NCI-H1092 treated with DMSO at 0.1 percent for 48 hours (cell line): ENCODE measurements at regions not wholly inside any gene's neighbourhood (a gene's known extent, or its start where the extent isn't known, plus 50 kb on each side); places are given as distances from the start of the nearest gene placed in this dataset.
A peak's percentile ranks its signal among the peaks of the same experiment; 100 is the strongest.
"Not testable (repeated sequence)": the region's sequence is repeated elsewhere in the genome, so short reads cannot be mapped to it uniquely, and the experiment has no call there.

Source experiments
- DNase-seq: peaks from one replicate; lab custom pipeline; 2025; lab: John Stamatoyannopoulos, UW

GRCh38 chr11:28799316-28799715 is 691.1 kb downstream of the METTL15 start:
- DNase-seq, result no peak

- DNase-seq, result no peak
Measured at GRCh38 chr11:28798286-28798685, 690.1 kb downstream of the METTL15 start.

GRCh38 chr11:28797536-28797935 is 689.3 kb downstream of the METTL15 start:
- no peak for DNase-seq

GRCh38 chr11:28794405-28794804 is 686.2 kb downstream of the METTL15 start:
- DNase-seq, result no peak

GRCh38 chr11:28793282-28793738 is 685.1 kb downstream of the METTL15 start:
- DNase-seq, result no peak

- DNase-seq, result no peak
Measured at GRCh38 chr11:28792856-28793255, 684.7 kb downstream of the METTL15 start.

- not testable (repeated sequence) for DNase-seq
Measured at GRCh38 chr11:28787897-28788296, 679.7 kb downstream of the METTL15 start.

GRCh38 chr11:28777126-28777525 is 668.9 kb downstream of the METTL15 start:
- no peak for DNase-seq

GRCh38 chr11:28773606-28774005 is 665.4 kb downstream of the METTL15 start:
- DNase-seq, result no peak

GRCh38 chr11:28770806-28771205 is 662.6 kb downstream of the METTL15 start:
- DNase-seq, result no peak

GRCh38 chr11:28767574-28767973 is 659.4 kb downstream of the METTL15 start:
- no peak for DNase-seq

GRCh38 chr11:28763876-28764275 is 655.7 kb downstream of the METTL15 start:
- no peak for DNase-seq

GRCh38 chr11:28763151-28763550 is 655.0 kb downstream of the METTL15 start:
- no peak for DNase-seq

- DNase-seq, result no peak
Measured at GRCh38 chr11:28760676-28761390, 652.6 kb downstream of the METTL15 start.

- no peak for DNase-seq
Measured at GRCh38 chr11:28759311-28759710, 651.1 kb downstream of the METTL15 start.

- no peak for DNase-seq
Measured at GRCh38 chr11:28757725-28758515, 649.7 kb downstream of the METTL15 start.

- no peak for DNase-seq
Measured at GRCh38 chr11:28756977-28757376, 648.8 kb downstream of the METTL15 start.

GRCh38 chr11:28743061-28743550 is 634.9 kb downstream of the METTL15 start:
- DNase-seq, result peak; percentile 15

- DNase-seq, result no peak
Measured at GRCh38 chr11:28739489-28740280, 631.5 kb downstream of the METTL15 start.

GRCh38 chr11:28738549-28738948 is 630.4 kb downstream of the METTL15 start:
- no peak for DNase-seq

GRCh38 chr11:28736256-28736655 is 628.1 kb downstream of the METTL15 start:
- DNase-seq, result no peak

- no peak for DNase-seq
Measured at GRCh38 chr11:28735511-28735910, 627.3 kb downstream of the METTL15 start.
